HEK293 (cell line): ENCODE measurements at regions not wholly inside any gene's neighbourhood (a gene's known extent, or its start where the extent isn't known, plus 50 kb on each side); places are given as distances from the start of the nearest gene placed in this dataset.

Source experiments
- CTCF ChIA-PET: fragments of 350-600 bp; formaldehyde crosslinking; extraction: SDS; loops from one replicate; lab custom pipeline; 2021; ENCODE audit warnings: antibody characterized with exemption; lab: Yijun Ruan, JAX
- POLR2A ChIA-PET: fragments of 300-600 bp; formaldehyde crosslinking; extraction: SDS; loops from one replicate; lab custom pipeline; 2020; ENCODE audit warnings: antibody characterized with exemption, inconsistent platforms; lab: Yijun Ruan, JAX
- H3K27ac ChIP-seq: fragments of 200-500 bp; sonication (Bioruptor generic); 2 replicates; pipeline ENCODE4 v1.5.1; 2014; ENCODE audit warnings: low read depth, low read length, control low read depth, inconsistent platforms; ENCODE audit errors: extremely low read depth
- H3K36me3 ChIP-seq, 2 experiments: fragments of 200-500 bp in 1 of 2; sonication (Bioruptor generic) in 1 of 2; 1 replicate in 1 of 2; 2 replicates in 1 of 2; pipeline ENCODE4 v1.5.1; 2014 to 2017; ENCODE audit warnings: inconsistent platforms in 2 of 2, low read length in 2 of 2; ENCODE audit not compliant: control insufficient read depth in 2 of 2, insufficient read depth in 1 of 2
- H3K4me1 ChIP-seq: fragments of 200-500 bp; sonication (Bioruptor generic); 2 replicates; pipeline ENCODE4 v1.5.1; 2014; ENCODE audit warnings: mild to moderate bottlenecking, low read length, inconsistent platforms; ENCODE audit not compliant: control insufficient read depth, insufficient read depth
- H3K4me3 ChIP-seq: 2 replicates; pipeline ENCODE4 v1.5.1; 2011; ENCODE audit warnings: low read depth, mild to moderate bottlenecking, control low read depth, low read length, moderate library complexity
- H3K9me3 ChIP-seq: fragments of 200-500 bp; sonication (Bioruptor generic); 2 replicates; pipeline ENCODE4 v1.5.1; 2014; ENCODE audit warnings: low read depth, low read length, inconsistent platforms; ENCODE audit not compliant: control insufficient read depth, insufficient read depth
- ATF2 ChIP-seq: fragments of 450-650 bp; formaldehyde crosslinking; IDR thresholded peaks from 2 replicates; pipeline ENCODE4 v1.5.1; 2016; ENCODE audit warnings: missing biosample characterization, missing genetic modification characterization, low read depth
- EGR2 ChIP-seq: fragments of 450-650 bp; formaldehyde crosslinking; IDR thresholded peaks from 2 replicates; pipeline ENCODE4 v1.5.1; 2016; ENCODE audit warnings: low read depth, missing biosample characterization, missing genetic modification characterization
- GLI2 ChIP-seq: fragments of 450-650 bp; formaldehyde crosslinking; IDR thresholded peaks from 2 replicates; pipeline ENCODE4; 2017; ENCODE audit warnings: missing biosample characterization, missing genetic modification characterization, low read depth, borderline replicate concordance
- KLF10 ChIP-seq: fragments of 450-650 bp; IDR thresholded peaks from 2 replicates; pipeline ENCODE4 v1.5.1; 2018; ENCODE audit warnings: missing biosample characterization, mild to moderate bottlenecking, missing genetic modification characterization
- MYNN ChIP-seq: fragments of 450-650 bp; formaldehyde crosslinking; IDR thresholded peaks from 2 replicates; pipeline ENCODE4 v1.5.1; 2016; ENCODE audit warnings: missing biosample characterization, missing genetic modification characterization, borderline replicate concordance
- REST ChIP-seq: fragments of 450-650 bp; formaldehyde crosslinking; IDR thresholded peaks from 2 replicates; pipeline ENCODE4 v1.5.1; 2016; ENCODE audit warnings: missing biosample characterization, missing genetic modification characterization
- SCRT1 ChIP-seq: fragments of 450-650 bp; formaldehyde crosslinking; IDR thresholded peaks from 2 replicates; pipeline ENCODE4 v1.5.1; 2016; ENCODE audit warnings: missing biosample characterization, missing genetic modification characterization, borderline replicate concordance
- TSHZ1 ChIP-seq: fragments of 450-650 bp; formaldehyde crosslinking; IDR thresholded peaks from 2 replicates; pipeline ENCODE4 v1.5.1; 2016; ENCODE audit warnings: missing biosample characterization, missing genetic modification characterization, borderline replicate concordance
- WT1 ChIP-seq: fragments of 450-650 bp; formaldehyde crosslinking; IDR thresholded peaks from 2 replicates; pipeline ENCODE4 v1.5.1; 2016; ENCODE audit warnings: missing biosample characterization, missing genetic modification characterization
- ZBTB17 ChIP-seq: fragments of 450-650 bp; formaldehyde crosslinking; IDR thresholded peaks from 2 replicates; pipeline ENCODE4 v1.5.1; 2016; ENCODE audit warnings: missing biosample characterization, missing genetic modification characterization
- ZFP41 ChIP-seq: fragments of 450-650 bp; formaldehyde crosslinking; IDR thresholded peaks from 2 replicates; pipeline ENCODE4 v1.5.1; 2016; ENCODE audit warnings: missing biosample characterization, missing genetic modification characterization, borderline replicate concordance
- ZNF146 ChIP-seq: fragments of 450-650 bp; formaldehyde crosslinking; IDR thresholded peaks from 2 replicates; pipeline ENCODE4 v1.5.1; 2016; ENCODE audit warnings: missing biosample characterization, missing genetic modification characterization
- ZNF169 ChIP-seq: fragments of 450-650 bp; formaldehyde crosslinking; IDR thresholded peaks from 2 replicates; pipeline ENCODE4 v1.5.1; 2016; ENCODE audit warnings: missing biosample characterization, missing genetic modification characterization
- ZNF280C ChIP-seq: fragments of 450-650 bp; formaldehyde crosslinking; IDR thresholded peaks from 2 replicates; pipeline ENCODE4 v1.5.1; 2016; ENCODE audit warnings: missing biosample characterization, missing genetic modification characterization
- ZNF654 ChIP-seq: fragments of 450-650 bp; formaldehyde crosslinking; IDR thresholded peaks from 2 replicates; pipeline ENCODE4 v1.5.1; 2016; ENCODE audit warnings: low read depth, missing biosample characterization, missing genetic modification characterization
- ZXDB ChIP-seq: fragments of 450-650 bp; formaldehyde crosslinking; IDR thresholded peaks from 2 replicates; pipeline ENCODE4 v1.5.1; 2016; ENCODE audit warnings: missing biosample characterization, missing genetic modification characterization

GRCh38 chr2:54384301-54385203, 71.6 kb upstream of the SPTBN1 start (continued):
- no peak for TF ChIP-seq TSHZ1 (tag by site-specific recombination)
- no peak for TF ChIP-seq WT1 (tag by site-specific recombination)
- no peak for TF ChIP-seq ZBTB17 (tag by site-specific recombination)
- TF ChIP-seq ZFP41 (tag by site-specific recombination) = no peak
- TF ChIP-seq GLI2 (tag by site-specific recombination) = no peak

- ChIA-PET CTCF (interaction anchor here (0.7 kb wide), 1 partner anchor 661 kb away, joined by 3 read pairs; no protein-coding TSS in a partner anchor), POLR2A (no interaction called here)
- Histone ChIP-seq H3K36me3 (no peaks in the 10 kb centered on the region), H3K27ac (no peak overlapping the region), H3K4me1 (no peaks in the 10 kb centered on the region), H3K9me3 (no peaks in the 10 kb centered on the region), H3K4me3 (no peak overlapping the region)
- TF ChIP-seq KLF10 (tag by site-specific recombination) (no peak), ZXDB (tag by site-specific recombination) (no peak), ZNF169 (tag by site-specific recombination) (no peak), ZFP41 (tag by site-specific recombination) (no peak), ZNF654 (no peak), EGR2 (tag by site-specific recombination) (no peak), SCRT1 (tag by site-specific recombination) (no peak), MYNN (tag by site-specific recombination) (no peak), ZNF146 (tag by site-specific recombination) (no peak), ATF2 (tag by site-specific recombination) (no peak), ZNF280C (tag by site-specific recombination) (no peak), REST (tag by site-specific recombination) (no peak)
These were observed 70.9 kb upstream of the SPTBN1 start for GRCh38 chr2:54385271-54385670.
